Keratinocyte (primary cell): ENCODE measurements at regions not wholly inside any gene's neighbourhood (a gene's known extent, or its start where the extent isn't known, plus 50 kb on each side); places are given as distances from the start of the nearest gene placed in this dataset.

ENCODE experiments used
- DNase-seq: peaks from one replicate; pipeline ENCODE4 v3.0.0-alpha.2; 2011; ENCODE audit warnings: low read depth, missing footprints, low spot score
- FAIRE-seq: peaks from 2 replicates; lab custom pipeline; 2011; peaks lifted over from hg19 to GRCh38; lab: Jason Lieb, UNC
- H2AFZ ChIP-seq: 2 replicates; pipeline ENCODE4 v1.6.0; 2012; ENCODE audit warnings: low read length, control low read depth, inconsistent platforms; ENCODE audit not compliant: control insufficient read depth
- H3K27ac ChIP-seq: 2 replicates; pipeline ENCODE4 v1.5.1; 2011; ENCODE audit warnings: low read length; ENCODE audit not compliant: control insufficient read depth, insufficient read depth
- H3K27me3 ChIP-seq: 3 replicates; pipeline ENCODE4 v1.6.0; 2011; ENCODE audit warnings: low read length; ENCODE audit not compliant: control insufficient read depth, insufficient read depth; ENCODE audit errors: extremely low read depth
- H3K36me3 ChIP-seq, 2 experiments: 2 replicates in 1 of 2; 3 replicates in 1 of 2; pipeline ENCODE4 v1.5.1; 2011; ENCODE audit warnings: low read length in 2 of 2, mild to moderate bottlenecking in 1 of 2; ENCODE audit not compliant: control insufficient read depth in 2 of 2, insufficient read depth in 2 of 2; ENCODE audit errors: extremely low read depth in 1 of 2
- H3K4me1 ChIP-seq: 3 replicates; pipeline ENCODE4 v1.5.1; 2011; ENCODE audit warnings: low read length; ENCODE audit not compliant: control insufficient read depth, insufficient read depth; ENCODE audit errors: extremely low read depth
- H3K4me2 ChIP-seq: 3 replicates; pipeline ENCODE4 v1.6.0; 2011; ENCODE audit warnings: low read depth, low read length; ENCODE audit not compliant: control insufficient read depth, insufficient read depth; ENCODE audit errors: extremely low read depth
- H3K4me3 ChIP-seq, 3 experiments: fragments of 200-600 bp in 1 of 3; sonication (generic) in 1 of 3; 2 replicates in 2 of 3; 3 replicates in 1 of 3; pipeline ENCODE4 v1.5.1; 2011 to 2016; ENCODE audit warnings: low read length in 3 of 3, mild to moderate bottlenecking in 3 of 3, control low read depth in 2 of 3, inconsistent platforms in 1 of 3, low read depth in 1 of 3, mixed read lengths in 1 of 3, mixed run types in 1 of 3, moderate library complexity in 1 of 3; ENCODE audit not compliant: control insufficient read depth in 2 of 3, insufficient read depth in 2 of 3; ENCODE audit errors: extremely low read depth in 1 of 3
- H3K79me2 ChIP-seq: 2 replicates; pipeline ENCODE4 v1.6.0; 2012; ENCODE audit warnings: low read length; ENCODE audit not compliant: control insufficient read depth, insufficient read depth
- H3K9ac ChIP-seq: 3 replicates; pipeline ENCODE4 v1.6.0; 2011; ENCODE audit warnings: low read length; ENCODE audit not compliant: control insufficient read depth, insufficient read depth; ENCODE audit errors: extremely low read depth
- H3K9me1 ChIP-seq: 3 replicates; pipeline ENCODE4 v1.6.0; 2011; ENCODE audit warnings: low read length; ENCODE audit not compliant: control insufficient read depth, insufficient read depth; ENCODE audit errors: extremely low read depth
- H3K9me3 ChIP-seq: 2 replicates; pipeline ENCODE4 v1.5.1; 2012; ENCODE audit warnings: low read depth, low read length; ENCODE audit not compliant: control insufficient read depth
- H4K20me1 ChIP-seq: 3 replicates; pipeline ENCODE4 v1.6.0; 2011; ENCODE audit warnings: low read length; ENCODE audit not compliant: control insufficient read depth, insufficient read depth; ENCODE audit errors: extremely low read depth
- CTCF ChIP-seq, 3 experiments: IDR thresholded peaks in 1 of 3; conservative IDR thresholded peaks in 1 of 3; optimal IDR thresholded peaks in 1 of 3; 2 replicates in 2 of 3; 3 replicates in 1 of 3; pipeline versions ENCODE3 to v1.5.1; 2011; ENCODE audit warnings: low read length in 3 of 3, mild to moderate bottlenecking in 3 of 3, moderate library complexity in 2 of 3, control low read depth in 1 of 3, inconsistent platforms in 1 of 3; ENCODE audit not compliant: insufficient read depth in 2 of 3; ENCODE audit errors: extremely low read depth in 1 of 3
- EZH2 ChIP-seq: IDR thresholded peaks from one replicate; pipeline ENCODE4 v1.6.1; 2012; ENCODE audit warnings: inconsistent platforms, mild to moderate bottlenecking, low read length, moderate library complexity
- dilution Hi-C: fragments of 300-500 bp; cut with MboI; formaldehyde crosslinking; loops from one replicate; pipeline ENCODE4 v1.7.0; 2020; ENCODE audit warnings: low sequenced_read_pairs; ENCODE audit not compliant: extremely low pct_ligation_motif_present

- dilution Hi-C loops, result no loop called here
- no peak overlapping the region for H3K9ac ChIP-seq
- no peak for DNase-seq
- no peak overlapping the region for H3K4me3 ChIP-seq
- H3K9me3 ChIP-seq, result peaks cover 2% of the 10 kb centered on the region
- no peaks in the 10 kb centered on the region for H3K27me3 ChIP-seq
- TF ChIP-seq CTCF (optimal IDR thresholded peaks at IDR 0.05 in 1 of 3, IDR thresholded peaks at IDR 0.05 in 1 of 3, conservative IDR thresholded peaks at IDR 0.05 in 1 of 3; ENCODE audit: extremely low read depth in 1 of 3, insufficient read depth in 2 of 3, low read length in 3 of 3) (no peak), EZH2 (no peak)
- H3K27ac ChIP-seq, result no peak overlapping the region
- no peaks in the 10 kb centered on the region for H3K36me3 ChIP-seq
- no peaks in the 10 kb centered on the region for H4K20me1 ChIP-seq
- no peak overlapping the region for H2AFZ ChIP-seq
- H3K4me1 ChIP-seq, result no peaks in the 10 kb centered on the region
- no peaks in the 10 kb centered on the region for H3K79me2 ChIP-seq
- FAIRE-seq, result no peak
- no peaks in the 10 kb centered on the region for H3K9me1 ChIP-seq
- no peak overlapping the region for H3K4me2 ChIP-seq
Measured at GRCh38 chr5:173394701-173395100, 66.5 kb upstream of the STC2 start.

- no peaks in the 10 kb centered on the region for H3K4me1 ChIP-seq
- FAIRE-seq, result no peak
- no peaks in the 10 kb centered on the region for H3K27me3 ChIP-seq
- H3K9ac ChIP-seq, result no peak overlapping the region
- peaks cover 2% of the 10 kb centered on the region for H3K9me3 ChIP-seq
- no peak overlapping the region for H3K4me3 ChIP-seq
- TF ChIP-seq EZH2 (no peak), CTCF (optimal IDR thresholded peaks at IDR 0.05 in 1 of 3, IDR thresholded peaks at IDR 0.05 in 1 of 3, conservative IDR thresholded peaks at IDR 0.05 in 1 of 3; ENCODE audit: extremely low read depth in 1 of 3, insufficient read depth in 2 of 3, low read length in 3 of 3) (no peak)
- DNase-seq, result no peak
- dilution Hi-C loops, result no loop called here
- H3K79me2 ChIP-seq, result no peaks in the 10 kb centered on the region
- no peak overlapping the region for H2AFZ ChIP-seq
- no peaks in the 10 kb centered on the region for H4K20me1 ChIP-seq
- H3K27ac ChIP-seq, result no peak overlapping the region
- H3K4me2 ChIP-seq, result no peak overlapping the region
- no peaks in the 10 kb centered on the region for H3K36me3 ChIP-seq
- H3K9me1 ChIP-seq, result no peaks in the 10 kb centered on the region
Measured at GRCh38 chr5:173392172-173392571, 64.0 kb upstream of the STC2 start.
